ENCODE measurements at regions not wholly inside any gene's neighbourhood (a gene's known extent, or its start where the extent isn't known, plus 50 kb on each side); places are given as distances from the start of the nearest gene placed in this dataset.

DNA sequence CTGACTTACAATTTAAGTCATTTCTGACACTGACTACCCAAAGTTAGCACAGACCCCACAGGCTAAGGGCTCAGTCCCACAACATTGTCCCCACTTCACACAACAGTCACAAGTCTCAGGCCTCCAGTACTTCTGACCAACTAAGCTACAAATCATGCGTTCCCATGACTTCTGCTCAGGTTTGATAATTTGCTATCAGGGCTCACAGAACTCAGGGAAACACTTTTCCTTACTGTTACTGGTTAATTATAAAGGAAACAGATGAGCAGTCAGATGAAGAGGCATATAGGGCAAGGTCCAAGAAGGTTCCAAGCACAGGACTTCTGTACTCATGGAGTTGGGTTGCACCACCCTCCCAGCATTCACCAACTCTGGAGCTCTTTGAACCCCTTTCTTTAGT lies 151.2 kb upstream of the TNR start:
- no peak for DNase-seq

DNA sequence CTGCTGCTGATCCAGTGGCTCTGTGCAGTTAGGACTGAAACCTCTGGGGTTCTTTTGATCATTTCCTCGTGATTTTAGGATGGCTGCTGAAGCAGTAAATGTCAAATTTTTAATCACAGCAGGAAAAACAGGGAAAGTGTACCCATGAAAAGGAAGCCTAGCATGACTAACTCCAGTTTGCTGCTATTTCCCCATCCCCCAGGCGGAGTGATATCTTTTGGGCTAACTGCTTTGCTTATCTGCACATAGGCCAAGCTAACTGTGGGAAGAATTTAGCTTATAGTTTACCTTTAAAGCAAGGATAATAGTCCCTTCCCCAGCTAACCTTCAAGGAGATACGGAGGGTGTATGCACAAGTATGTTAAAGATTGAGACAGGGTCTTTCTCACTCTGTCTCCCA lies 149.8 kb upstream of the TNR start:
- no peak for DNase-seq

DNA sequence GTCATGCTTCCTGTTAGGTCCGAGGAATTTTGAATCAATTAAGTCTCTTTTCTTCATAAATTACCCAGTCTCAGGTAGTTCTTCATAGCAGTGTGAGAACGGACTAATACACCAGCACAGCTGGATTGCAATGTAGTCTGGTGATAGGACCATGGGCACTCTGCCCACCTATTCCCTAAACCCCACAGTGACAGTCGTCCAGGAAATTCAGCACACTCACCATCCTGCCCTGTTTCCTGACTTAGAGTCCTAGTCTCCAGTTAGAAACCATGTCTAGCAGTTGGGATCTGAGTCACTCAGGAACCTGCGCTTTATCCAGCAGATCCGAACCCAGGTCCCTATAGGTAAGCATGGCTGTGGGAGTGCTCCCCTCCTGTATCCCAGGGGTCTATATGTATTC lies 149.3 kb upstream of the TNR start:
- no peak for DNase-seq

DNA sequence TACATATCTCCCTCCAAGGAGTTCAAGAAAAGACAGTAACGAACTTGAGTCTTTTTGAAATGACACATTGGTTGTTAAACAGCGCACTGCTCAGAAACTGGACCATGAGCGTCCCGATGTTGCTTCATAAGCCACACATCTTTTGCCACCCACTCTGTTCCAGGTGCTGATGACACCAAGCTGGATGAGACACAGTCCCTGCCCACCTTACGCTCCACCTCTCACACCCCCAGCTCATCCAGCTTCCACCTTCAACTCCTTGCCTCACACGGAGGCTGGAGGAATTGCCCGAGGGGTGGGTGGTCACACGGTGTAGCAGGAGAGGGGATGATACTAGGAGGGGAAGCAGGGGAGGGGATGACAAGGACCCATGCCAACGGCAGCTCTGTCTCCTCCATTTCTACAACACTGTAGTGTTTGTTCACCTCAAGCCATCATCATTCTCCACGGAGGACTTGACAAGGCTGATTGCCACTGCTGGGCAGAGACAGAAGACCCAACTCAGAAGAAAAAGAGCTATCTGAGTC lies 148.5 kb upstream of the TNR start:
- DNase-seq, result no peak

DNA sequence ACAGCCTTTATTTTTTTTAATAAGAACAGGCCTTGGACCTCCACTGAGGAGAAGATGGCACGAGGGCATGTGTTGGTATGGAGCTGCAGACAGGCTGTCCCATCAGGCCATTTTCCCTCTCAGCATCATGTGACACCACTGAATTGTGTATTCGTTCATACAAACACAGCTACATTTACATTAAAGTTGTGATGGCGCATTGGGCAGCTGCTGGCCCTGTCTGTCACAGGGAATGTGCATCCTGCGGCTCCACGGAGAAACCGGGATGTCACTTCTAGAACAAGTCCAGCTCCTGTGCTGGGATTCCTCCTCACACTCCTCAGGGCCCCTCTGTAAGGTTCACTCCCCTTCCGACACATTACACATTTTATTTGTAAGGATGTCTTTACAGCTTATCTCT lies 147.6 kb upstream of the TNR start:
- DNase-seq, result no peak

DNA sequence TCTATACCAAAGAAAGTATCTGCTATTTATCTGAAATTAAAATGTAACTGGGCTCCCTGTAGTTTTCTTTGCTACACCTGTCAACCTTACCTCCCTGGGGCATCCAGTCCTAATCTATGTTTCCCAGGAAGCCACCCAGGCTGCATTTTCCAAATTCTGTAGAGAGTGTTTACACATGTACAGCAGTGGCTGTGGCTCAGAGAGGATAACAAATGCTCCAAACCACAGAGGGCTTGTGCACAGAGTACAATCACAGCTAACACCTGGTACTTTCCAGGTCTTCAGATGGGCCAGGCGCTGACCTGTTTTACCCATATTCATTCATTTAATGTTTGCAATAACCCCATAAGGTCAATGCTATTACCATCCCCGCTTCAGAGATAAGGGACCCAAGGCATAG lies 146.5 kb upstream of the TNR start:
- no peak for DNase-seq

DNA sequence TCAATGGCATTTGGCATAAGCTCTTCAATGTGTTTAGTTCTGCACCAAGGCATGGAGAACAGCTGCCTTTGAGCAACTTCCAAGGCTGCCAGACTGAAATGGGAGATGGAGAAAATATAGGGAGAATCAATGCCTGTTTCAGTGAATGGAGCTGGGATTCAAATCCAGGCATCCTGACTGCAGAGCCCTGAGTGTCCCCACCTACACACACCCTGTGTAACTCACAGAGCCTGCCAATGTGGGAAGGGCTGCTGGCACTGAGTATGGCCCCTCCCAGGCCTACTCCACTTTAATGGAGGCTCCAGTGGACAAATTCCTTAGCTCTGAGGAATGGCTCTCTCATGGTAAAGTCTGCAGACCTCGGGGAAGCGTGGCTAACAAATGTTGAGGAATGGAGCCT lies 145.6 kb upstream of the TNR start:
- no peak for DNase-seq

DNA sequence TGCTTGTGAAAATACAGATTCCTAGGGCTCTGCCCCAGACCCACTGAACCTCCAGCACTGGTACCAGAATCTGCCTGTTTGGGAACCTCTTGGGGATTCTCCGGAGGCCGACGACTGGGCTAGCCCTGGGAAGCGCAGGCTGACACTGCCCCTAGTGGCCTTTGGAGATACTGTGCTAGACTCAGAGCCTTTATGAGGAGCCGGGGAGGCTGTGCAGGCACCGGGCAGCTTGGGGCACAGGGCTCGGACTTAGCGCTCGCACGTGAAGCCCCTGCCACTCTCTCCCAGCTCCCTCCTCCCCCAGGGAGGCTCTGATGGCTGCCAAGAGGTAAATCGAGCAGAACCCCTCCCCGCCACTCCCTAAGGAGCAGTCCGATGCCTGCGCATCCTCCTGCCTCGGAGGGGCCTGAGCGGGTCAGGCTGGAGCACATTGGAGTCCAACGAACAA lies 144.6 kb upstream of the TNR start:
- DNase-seq, result peak; percentile 50

DNA sequence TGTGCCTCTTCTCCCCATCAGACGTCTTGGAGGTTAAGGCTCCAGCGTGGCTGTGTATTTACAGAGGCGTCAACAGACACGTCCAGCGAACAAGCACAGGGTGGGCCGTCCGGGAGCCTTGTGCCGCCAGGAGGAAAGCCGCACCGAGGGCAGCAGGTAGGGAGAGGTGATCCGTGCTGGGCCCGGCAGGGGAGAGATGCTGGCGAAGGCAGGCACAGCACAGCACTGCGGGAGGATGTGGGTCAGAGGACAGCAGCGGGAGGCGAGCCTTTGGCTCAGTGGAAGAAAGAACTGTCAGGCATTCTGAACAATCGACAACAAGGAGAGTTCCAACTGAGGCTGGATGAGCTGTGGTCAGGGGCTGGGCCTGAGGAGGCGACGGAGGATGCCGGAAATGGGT lies 144.1 kb upstream of the TNR start:
- DNase-seq, result no peak

DNA sequence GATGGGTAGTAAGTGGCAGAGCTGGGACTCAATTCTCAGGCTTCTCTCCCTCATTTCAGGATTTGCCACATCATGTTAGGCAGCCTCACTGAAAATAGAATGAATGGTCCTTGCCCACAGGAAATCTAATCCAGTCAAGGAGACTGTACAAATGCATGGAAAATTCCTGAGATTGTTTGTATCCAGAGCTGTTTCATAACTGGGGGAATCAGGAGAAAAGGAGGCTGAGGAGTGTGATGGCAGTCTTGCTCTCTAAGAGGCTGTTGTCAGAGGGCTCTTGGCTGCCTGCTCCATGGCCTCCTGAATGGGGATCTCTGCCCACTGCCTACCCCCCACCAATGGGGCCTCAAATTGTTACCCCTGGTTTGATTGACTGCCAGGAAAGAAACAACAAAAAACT lies 141.9 kb upstream of the TNR start:
- DNase-seq, result no peak

DNA sequence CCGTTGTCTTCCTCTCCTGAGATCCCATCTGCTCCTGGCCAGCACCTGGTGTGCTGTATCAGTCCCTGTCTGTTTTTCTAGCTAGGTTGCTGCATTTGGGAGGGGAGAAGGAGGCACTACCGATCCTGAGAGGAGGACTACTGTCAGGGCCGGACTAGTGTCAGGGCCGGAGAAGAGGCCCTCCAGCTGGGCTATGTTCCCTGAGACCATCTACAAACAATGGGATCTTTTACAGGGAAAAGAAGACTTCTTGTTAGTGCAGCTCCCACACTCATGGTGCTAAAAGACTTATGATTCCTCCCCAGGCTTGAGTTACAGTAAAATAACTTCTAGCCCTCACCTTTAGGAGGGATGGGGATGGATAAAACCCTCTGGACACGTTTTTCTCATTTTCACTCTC lies 141.0 kb upstream of the TNR start:
- no peak for DNase-seq

DNA sequence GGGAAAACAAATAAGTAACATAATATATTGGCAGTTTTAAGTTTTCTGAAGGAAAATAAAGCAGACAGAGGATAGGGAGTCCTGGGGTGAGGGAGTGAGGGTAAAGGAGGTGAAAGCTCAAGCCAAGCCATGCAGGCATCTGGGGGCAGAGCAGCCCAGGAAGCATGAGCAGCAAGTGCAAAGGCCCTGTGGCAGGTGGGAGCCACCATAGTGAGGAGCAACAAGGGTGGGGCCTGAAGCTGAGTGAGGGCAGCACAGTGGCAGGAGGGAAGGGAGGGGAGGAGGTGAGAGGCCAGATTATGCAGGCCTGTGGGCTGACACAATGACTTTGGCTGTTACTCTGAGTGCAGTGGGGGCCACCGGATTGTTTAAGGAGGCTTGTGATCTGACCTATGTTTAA lies 138.8 kb upstream of the TNR start:
- no peak for DNase-seq

DNA sequence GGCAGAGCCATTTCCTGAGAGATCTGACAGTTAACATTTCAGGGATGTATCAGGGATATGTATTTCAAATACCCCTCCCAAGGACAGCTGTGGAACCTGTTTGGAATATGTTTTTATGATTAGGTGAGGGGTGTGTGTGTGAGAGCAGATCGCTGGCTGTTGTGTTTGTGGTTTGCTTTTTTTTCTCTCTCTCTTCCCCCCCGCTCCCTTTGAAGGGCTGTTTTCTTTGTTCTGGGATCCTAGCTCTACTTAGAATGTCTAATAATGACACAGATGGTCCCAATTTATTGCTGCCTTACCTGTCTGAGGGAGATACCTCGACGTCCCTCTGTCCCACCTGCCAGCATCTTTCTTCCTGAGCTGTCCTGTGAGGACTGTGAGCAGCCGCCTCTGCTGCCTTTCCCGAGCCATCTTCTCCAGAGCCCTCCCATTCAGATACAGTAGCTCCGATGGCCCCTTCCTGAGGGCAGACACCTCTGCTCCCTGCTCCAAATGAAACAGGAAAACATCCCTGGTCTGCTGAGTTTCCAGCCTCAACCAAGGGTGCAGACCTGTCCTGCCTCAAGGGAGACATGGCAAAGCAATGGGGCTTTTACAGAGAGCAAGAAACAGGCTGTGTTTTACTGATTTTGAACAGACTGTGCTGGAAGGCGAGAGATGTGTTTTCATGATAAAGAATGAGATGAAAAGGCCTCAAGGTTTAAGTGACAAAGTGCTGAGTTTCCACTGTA lies 138.0 kb upstream of the TNR start:
- peak; percentile 48 for DNase-seq

DNA sequence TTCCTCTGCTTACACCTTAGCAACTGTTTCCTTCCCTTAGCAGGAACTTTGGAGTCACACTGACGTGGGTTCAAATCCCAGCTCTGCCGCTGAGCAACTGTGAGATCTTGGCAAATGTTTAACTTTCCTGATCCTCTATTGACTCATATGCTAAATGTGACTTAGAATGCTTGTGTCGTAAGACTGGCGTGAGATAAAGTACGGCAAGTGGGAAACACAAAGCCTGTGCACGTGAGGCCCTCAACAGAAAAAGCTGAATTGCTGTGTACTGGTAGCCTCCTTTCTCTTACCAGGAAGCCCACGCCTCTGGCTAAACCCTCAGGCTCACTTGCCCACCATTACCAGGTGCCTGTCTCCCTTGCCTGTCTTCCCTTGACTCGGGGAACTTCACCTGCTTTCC lies 135.4 kb upstream of the TNR start:
- no peak for DNase-seq

DNA sequence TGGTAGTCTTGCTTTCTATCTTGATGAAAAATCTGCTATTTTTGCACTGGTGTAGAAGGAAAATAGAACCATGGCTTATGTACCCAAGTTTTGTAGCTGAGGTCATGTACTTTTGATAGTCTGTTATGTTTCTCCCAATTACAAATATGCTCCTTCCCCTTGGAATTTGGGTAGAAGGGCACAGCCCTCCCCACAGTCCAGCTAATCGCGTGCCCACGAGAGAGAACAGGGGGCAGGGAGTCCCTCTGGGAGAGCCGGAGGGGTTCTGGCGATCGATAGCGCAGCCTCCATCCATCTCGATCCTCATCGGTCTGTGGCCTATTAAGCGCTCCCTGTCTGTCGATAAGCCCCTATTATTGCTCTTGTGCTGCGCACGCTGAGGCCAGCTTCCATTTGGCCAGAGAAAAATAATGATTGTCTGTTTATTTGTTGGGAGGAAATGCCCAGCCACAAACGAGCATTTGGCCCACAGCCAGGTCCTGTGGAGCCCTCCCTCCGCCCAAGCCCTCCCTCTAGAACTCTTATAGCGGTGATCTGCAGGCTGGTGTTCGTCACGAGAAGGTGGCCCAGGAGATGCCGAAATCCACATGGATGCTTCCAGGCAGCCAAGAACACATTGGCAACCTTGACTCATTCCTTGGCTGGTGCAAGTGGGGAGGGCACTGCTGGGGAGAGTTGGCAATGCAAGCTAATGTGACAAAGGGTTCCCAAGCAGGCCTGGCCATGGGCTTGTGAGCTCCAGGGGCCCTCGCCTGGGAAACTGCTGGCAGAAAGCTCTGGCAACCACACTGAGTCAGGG lies 134.7 kb upstream of the TNR start:
- DNase-seq, result no peak

DNA sequence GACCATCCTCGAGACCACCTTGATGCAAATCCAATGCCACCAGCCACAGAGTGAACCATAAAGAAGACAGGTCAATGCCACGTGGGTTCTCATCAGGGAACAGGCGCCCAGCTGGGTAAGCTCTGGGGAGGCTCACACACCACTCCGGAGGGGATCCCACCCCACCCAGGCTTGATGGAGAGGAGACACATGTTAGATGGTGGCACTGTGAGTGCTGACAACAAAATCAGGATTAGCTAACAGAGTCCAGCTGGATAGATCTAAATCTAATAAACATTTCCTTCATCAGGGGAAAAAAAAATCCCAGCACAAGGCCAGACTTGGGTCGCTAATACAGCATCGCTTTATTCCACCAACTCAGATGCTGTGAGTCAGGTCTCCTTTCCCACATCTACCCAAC lies 132.2 kb upstream of the TNR start:
- DNase-seq, result no peak

DNA sequence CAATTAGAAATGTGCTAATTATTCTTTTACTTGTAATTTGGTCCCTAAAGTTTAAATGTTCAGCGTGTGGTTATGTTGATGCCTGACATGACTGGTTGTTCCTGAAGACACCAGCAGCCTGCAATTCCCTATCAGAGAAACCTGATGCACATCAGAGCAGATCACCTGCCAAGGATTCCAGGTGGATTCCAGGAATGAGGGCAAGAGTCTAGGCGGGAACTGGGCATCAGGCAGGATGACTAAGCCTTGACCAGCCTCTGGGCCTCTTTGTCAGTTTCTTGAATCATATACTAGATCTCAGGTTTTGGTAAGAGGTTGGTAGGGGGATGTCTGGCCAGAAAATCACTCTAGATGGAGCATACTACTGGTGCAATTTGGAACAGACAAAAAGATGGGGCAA lies 130.7 kb upstream of the TNR start:
- no peak for DNase-seq

DNA sequence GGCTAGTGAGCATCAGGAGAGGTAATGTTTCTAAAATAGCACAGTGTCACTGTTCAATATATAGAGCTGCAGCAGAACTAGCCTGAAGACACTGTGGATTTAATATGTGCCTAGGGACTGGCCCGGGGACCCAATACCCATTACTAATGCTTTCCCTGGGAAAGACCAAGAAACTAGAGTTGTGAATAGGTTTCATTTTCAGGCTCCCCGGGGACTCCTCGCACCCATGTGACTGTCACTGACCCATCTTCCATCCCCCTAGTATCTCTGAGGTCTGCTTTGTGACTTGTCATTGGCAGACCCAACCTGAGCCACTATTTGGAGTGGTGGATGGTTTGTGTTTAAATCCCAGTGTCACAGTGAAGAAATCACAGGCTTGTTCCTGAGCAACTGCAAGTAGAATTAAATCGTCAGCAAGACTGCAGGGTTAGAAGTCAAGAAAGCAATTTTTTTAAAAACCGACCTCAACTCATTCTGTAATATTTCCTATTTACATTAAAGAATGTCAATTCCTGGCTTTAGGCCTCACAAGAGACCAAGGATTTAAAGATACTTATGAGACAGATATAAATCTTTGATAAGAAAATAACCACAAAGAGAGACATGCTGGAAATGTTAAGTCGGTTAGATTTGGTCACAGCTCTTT lies 130.0 kb upstream of the TNR start:
- no peak for DNase-seq

DNA sequence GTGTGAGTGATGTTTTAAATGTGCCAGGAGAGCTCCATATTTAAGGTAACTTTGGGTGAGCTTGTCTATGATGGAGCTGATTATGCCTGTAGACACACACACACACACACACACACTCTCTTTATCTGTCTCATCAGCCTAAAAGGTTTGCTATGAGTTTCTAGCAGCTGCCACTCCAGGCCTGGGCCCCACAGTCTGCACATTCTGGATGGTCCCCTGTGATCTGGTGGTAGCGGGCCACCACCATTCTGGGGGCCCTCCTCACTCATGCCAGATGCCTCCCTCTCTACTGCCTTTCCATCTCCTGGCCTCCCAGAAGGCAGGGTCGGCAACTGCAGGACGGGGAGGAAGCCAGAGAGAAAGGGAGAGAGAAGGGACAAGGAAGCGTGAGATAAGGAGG lies 129.2 kb upstream of the TNR start:
- DNase-seq, result no peak

DNA sequence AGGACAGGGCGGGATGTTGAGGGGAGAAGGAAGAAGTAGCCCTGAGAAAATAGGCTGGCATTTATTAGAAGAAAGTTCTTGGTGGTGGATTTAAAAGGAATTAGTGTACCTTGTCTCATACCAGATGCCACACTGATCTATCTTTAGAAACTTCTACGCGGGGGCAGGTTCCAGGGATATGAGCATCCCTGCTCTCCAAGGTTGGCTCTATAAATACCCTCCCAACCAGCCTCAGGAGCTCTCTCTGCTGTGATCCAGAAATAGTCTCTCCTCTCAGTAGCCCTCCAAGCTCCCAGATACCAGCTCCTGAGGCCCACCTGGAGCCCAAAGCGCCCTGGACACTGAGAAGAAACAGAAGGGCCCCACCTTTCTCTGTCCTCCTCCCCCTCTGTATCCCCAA lies 128.3 kb upstream of the TNR start:
- DNase-seq, result no peak

DNA sequence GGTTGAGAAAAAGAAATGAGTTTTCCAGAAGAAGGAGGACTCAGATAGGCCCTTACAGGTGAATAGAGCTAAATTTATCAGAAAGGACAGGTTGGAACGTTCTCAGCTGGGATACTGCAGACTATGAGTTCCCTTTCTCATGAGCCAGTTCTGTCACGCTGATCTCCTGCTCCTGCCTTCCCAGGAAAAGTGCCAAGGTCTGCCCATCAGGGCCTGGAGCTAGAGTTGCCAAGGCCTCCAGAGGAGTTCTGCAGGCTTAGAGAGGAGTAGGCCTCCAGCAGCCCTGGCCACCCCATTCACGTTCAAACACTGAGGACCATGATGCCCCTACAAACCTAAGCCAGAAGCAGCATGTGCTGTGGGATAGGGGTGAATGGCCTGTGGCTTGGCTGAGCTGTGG lies 126.8 kb upstream of the TNR start:
- DNase-seq, result no peak

DNA sequence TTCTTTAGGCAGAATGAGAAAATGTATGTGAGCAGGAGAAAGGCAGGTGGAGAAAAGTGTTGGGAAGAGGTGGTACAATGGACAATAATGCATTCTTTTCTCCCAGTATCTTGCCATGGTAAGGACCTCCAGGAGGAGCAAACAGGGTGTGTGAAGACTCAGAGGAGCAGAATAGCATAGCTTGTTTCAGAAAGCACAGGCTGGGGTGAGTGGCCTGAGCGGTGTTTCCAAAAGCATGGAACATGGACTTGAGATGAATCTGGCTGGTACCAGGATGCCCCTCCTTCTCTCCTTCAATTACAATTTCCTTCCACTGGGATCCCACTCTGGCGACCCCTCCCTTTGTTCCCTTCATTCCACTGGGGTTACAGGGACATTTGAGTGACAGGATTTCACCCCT lies 123.4 kb upstream of the TNR start:
- DNase-seq, result no peak

DNA sequence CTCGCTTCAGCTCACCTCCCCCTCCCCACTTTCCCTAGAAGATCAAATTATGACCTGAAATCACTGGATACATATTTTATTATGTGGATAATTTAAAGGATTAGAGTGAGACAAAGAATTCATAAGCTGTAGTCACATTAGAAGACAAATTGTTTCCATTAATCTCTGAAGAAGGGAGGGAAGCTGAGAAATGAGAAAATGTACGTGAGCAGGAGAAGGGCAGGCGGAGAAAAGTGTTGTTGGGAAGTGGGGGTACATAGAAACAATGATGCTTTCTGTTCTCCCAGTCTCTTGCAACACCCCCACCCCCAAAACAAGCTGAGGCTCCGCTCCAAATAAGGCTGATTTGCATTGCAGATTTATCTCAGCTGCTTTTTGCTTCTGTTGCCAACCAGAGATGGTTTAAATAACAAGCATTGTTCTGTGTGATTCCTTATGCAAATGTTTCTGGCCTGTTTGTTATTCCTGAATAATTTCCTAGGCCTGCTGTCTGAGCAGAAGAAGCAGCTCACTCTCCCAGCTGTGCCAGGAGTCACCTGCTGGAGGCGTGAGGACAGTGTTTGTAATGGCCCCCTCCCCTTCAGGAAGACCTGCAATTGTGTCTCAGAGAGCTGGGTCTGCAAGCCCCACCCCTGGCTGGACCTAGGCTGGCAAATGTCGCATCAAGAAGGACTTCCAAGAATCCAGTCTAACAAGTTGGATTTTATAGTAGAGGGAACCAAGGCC lies 121.8 kb upstream of the TNR start:
- no peak for DNase-seq
